Adrenal gland (tissue), 5 donors: ENCODE measurements at regions not wholly inside any gene's neighbourhood (a gene's known extent, or its start where the extent isn't known, plus 50 kb on each side); places are given as distances from the start of the nearest gene placed in this dataset.
"Not testable (repeated sequence)": the region's sequence is repeated elsewhere in the genome, so short reads cannot be mapped to it uniquely, and the experiment has no call there.

Experiments
- POLR2A ChIP-seq, 2 donors: fragments of 450-650 bp; IDR thresholded peaks; one replicate each; pipeline ENCODE4 v1.6.1; 2017; ENCODE audit warnings: antibody characterized with exemption in 2 of 2, mild to moderate bottlenecking in 2 of 2, moderate library complexity in 1 of 2
- TF ChIP-seq, protein P1 (sequence below), 6 experiments: fragments of 450-650 bp in 4 of 6; fragments of 200-600 bp in 2 of 6; sonication (generic) in 1 of 6; IDR thresholded peaks; 1 replicate in 5 of 6; 2 replicates in 1 of 6; pipeline versions ENCODE4 v1.5.1 to v1.8.0; 2016 to 2021; ENCODE audit warnings: antibody characterized with exemption in 6 of 6, mild to moderate bottlenecking in 2 of 6, moderate library complexity in 1 of 6
- donor health status: DM: no; HTN: no; CAD: no.

DNA sequence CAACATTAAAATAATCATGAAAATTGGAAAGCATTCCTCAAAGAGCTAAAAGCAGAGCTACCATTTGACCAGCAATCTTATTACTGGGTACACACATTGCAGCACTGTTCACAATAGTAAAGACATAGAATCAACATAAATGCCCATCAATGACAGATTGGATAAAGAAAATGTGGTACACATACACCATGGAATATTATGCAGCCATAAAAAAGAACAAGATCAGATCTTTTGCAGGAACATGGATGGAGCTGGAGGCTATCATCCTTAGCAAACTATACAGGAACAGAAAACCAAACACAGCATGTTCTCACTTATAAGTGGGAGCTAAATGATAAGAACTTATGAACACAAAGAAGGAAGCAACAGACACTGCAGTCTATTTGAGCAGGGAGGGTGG, 52.8 kb upstream of the UNC5A start:
- TF ChIP-seq, protein P1, sequence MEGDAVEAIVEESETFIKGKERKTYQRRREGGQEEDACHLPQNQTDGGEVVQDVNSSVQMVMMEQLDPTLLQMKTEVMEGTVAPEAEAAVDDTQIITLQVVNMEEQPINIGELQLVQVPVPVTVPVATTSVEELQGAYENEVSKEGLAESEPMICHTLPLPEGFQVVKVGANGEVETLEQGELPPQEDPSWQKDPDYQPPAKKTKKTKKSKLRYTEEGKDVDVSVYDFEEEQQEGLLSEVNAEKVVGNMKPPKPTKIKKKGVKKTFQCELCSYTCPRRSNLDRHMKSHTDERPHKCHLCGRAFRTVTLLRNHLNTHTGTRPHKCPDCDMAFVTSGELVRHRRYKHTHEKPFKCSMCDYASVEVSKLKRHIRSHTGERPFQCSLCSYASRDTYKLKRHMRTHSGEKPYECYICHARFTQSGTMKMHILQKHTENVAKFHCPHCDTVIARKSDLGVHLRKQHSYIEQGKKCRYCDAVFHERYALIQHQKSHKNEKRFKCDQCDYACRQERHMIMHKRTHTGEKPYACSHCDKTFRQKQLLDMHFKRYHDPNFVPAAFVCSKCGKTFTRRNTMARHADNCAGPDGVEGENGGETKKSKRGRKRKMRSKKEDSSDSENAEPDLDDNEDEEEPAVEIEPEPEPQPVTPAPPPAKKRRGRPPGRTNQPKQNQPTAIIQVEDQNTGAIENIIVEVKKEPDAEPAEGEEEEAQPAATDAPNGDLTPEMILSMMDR (IDR thresholded peaks at IDR 0.05), result not testable (repeated sequence)
- TF ChIP-seq POLR2A (IDR thresholded peaks at IDR 0.05), result not testable (repeated sequence)
